Epithelial cell of proximal tubule (primary cell): ENCODE measurements at regions not wholly inside any gene's neighbourhood (a gene's known extent, or its start where the extent isn't known, plus 50 kb on each side); places are given as distances from the start of the nearest gene placed in this dataset.

Experiments used
- DNase-seq: peaks from one replicate; pipeline ENCODE4 v3.0.0-alpha.2; 2011; ENCODE audit warnings: low read depth
- H3K4me3 ChIP-seq: 2 replicates; pipeline ENCODE4 v1.5.1; 2011; ENCODE audit warnings: low read depth, mild to moderate bottlenecking, low read length
- CTCF ChIP-seq: conservative IDR thresholded peaks from 2 replicates; pipeline ENCODE4 v1.5.1; 2012; ENCODE audit warnings: low read depth, mild to moderate bottlenecking, low read length

- TF ChIP-seq CTCF = peak; percentile 32
- H3K4me3 ChIP-seq = no peak overlapping the region
- no peak for DNase-seq
These were observed 341.1 kb downstream of the BRINP1 start for GRCh38 chr9:119027901-119028699.

DNA sequence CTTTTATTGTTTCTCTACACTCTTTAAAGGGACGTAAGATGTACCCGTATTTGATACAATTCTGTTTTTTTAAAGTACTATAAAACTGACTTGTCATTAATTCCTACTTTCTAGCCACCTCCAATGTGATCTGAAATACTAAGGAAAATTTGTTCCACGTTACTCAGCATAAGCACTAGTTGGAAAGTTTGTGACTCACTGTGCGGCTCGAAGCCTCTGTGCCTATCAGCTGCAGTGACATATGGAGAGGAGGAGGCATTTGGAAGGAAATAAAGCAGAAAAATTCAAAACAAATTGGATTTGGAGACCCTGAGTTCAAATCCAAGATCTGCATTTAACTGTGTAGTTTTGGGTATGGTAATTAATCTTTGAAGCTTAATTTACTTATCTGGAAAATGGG, 339.3 kb downstream of the BRINP1 start:
- H3K4me3 ChIP-seq = no peak overlapping the region
- TF ChIP-seq CTCF = no peak
- DNase-seq = no peak

GRCh38 chr9:119033596-119033995, 335.6 kb downstream of the BRINP1 start:
- no peak overlapping the region for H3K4me3 ChIP-seq
- DNase-seq = no peak
- no peak for TF ChIP-seq CTCF

DNA sequence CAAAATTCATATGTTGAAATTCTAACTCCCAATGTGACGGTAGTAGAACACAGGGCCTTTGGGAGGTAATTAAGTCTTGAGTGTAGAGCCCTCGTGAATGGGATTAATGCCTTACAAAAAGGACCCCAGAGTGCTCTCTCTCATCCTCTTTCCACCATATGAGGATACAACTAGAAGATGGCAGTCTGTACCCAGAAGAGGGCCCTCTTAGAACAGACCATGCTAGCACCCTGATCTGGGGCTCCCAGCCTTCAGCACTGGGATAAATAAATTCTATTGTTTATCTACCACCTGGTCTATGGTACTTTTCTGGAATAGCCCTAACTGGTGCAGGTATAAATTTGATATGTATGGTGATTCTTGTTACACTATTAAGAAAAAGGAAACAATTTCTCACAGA, 332.3 kb downstream of the BRINP1 start:
- DNase-seq = no peak
- no peak for TF ChIP-seq CTCF
- H3K4me3 ChIP-seq = no peak overlapping the region

- no peak overlapping the region for H3K4me3 ChIP-seq
- no peak for TF ChIP-seq CTCF
- no peak for DNase-seq
These were observed 325.2 kb downstream of the BRINP1 start for GRCh38 chr9:119043996-119044395.

- TF ChIP-seq CTCF = no peak
- H3K4me3 ChIP-seq = no peak overlapping the region
- DNase-seq = peak; percentile 88
These were observed 324.4 kb downstream of the BRINP1 start for GRCh38 chr9:119044806-119045205.

GRCh38 chr9:119047513-119048307, 321.5 kb downstream of the BRINP1 start:
- TF ChIP-seq CTCF = no peak
- no peak for DNase-seq
- no peak overlapping the region for H3K4me3 ChIP-seq
